ENCODE measurements at regions not wholly inside any gene's neighbourhood (a gene's known extent, or its start where the extent isn't known, plus 50 kb on each side); places are given as distances from the start of the nearest gene placed in this dataset.

DNA sequence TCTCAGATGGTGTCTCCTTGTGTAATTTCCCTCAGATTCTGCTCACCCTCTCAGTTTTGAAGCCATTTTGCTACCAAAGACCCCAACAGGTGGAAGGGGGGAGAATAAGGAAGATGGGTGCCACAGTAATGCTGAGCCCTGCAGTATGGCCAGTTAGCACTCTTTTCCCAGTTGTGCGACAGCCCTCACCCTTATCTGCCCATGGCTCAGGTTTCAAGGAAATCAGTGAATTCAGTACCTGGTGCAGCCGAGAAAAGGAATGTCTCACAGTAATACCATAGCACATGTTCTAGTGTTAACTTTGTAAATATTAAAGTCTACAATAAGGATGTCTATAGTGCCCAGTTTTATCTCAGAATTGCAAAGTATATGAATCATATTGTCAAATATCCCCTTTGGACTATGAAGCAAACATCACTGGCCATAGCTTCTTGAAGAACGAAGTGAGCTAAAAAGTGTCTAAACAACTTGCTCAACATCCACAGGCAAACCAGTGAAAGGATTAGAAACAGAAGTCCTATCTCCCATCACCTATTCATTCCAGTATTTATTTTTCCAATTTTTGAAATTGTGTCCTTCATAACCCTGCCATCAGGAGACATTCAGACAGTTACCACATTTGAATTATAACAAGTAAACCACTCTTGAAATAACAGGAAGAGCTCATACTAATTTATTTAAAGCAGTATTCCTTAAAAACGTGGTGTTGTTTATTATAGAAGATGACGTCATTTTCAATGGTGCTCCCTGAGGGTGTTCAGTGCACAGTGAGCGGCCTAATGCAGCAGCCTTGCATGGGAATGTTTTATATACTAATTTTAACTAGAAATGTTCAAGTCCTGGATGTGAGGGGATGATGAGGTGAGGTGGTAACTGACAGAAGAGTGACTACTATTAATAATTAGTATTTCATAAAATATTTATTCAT is 366.2 kb downstream of the TFAP2A start:
- DNase-seq (ENCODE audit: low read depth), result no peak

GRCh38 chr6:10042280-10042679 is 372.6 kb downstream of the TFAP2A start:
- DNase-seq (ENCODE audit: low read depth), result no peak

DNA sequence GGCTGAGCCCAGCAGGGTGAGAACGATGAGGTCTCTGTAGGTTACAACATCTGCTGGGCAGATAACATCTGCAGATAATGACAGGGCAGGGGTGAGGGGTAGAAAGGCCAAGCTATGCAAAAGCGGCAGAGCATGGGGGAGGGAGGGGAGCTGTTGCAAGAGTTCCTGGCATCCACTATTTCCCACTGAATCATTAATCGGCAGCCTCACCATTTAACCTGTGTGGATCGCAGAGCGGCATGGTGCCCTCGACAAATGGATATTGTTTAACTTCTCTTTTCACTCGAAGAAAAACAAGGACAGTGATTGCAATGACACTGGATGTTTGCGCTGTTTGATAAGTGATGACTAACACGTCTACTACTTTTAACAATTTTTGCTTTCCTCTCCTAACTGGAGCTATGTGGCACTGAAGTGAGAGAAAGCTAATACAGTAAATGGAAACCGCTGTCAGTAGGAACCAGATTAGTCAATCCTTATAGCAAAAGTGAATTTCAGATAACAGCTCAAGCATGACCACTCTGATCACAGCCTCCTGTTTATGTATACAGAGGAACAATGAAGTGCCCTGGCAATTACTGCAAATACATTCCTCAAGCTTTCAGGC is 381.5 kb downstream of the TFAP2A start:
- DNase-seq (ENCODE audit: low read depth), result no peak

DNA sequence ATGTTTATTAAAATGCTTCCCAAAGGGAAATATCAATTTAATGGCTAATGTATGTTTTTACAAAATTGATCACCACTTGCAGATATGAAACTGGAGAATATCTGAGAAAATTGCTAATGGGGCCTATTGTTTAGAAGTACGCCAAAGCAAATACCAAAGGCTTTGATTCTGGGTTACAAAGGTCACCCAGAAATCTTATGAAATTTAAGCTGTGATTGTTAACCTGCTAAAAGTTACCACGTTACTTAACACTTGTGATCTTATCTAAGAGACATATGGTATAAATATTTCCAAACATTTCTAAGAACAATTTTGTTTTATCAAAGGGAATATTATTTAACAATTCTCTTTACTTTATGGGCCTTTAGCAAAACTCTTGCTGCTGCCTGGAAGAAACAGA is 383.3 kb downstream of the TFAP2A start:
- no peak for DNase-seq (ENCODE audit: low read depth)

DNA sequence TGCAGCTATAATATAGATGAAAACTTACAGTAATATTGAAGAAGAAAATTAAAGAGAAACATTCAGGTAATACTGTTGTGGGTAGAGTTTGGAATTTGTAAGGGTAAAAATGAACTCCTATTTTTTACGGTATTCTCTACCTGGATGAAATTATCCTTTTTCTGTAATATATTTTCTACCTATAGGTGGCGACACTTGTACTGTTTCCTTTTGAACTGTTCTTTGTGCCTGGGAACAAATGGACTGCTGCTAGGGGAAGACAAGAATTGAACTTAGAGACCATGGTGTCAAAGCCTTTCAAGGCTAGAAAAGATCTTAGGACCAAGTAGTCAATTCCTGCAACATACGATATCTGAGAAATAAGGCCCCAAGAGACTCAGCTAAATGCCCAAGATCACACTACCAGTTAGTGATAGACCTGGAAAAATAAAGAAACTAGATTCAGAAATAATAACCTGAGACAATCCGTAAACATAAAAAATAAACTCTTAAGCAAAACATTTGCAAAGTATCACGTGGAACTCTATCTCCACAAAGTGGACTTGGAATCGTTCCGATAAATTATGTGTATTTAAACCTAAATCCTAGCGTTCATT is 383.8 kb downstream of the TFAP2A start:
- no peak for DNase-seq (ENCODE audit: low read depth)

DNA sequence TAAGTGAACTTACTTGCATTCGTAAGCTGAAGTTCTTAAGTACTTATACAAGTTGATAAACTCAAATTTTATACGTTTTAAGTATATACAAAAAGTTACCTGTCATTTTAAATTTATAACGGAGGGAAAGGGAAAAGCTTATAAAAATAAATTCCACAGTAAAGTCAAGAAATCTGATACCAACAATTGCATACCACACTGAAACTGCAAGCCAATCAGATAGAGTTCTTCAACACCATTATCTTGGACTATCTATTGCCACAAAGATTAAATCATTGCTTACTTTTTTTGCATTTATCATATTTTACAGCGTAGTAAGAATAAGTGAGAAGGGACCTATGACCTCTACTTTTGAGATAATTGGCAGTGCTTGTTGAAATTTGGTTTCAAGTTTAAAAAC is 386.7 kb downstream of the TFAP2A start:
- no peak for DNase-seq (ENCODE audit: low read depth)

DNA sequence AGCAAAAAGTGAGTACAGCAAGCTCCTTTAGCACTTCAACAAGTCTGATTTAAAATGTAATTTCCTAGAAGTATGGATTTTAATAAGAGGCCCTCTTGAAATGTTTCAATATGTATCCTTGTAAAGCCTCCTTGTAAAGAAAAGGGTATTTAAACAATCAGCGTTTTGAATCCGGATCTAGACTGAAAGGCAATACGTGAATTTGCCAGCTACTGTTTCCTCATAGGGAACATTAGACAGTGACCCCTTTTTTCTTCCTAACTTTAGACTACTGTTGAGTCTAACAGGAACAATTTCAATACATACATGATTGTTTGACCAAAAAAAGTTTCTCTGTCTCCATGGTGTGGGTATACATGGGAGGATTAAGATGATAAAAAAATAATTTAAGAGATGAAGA is 395.0 kb downstream of the TFAP2A start:
- no peak for DNase-seq (ENCODE audit: low read depth)

DNA sequence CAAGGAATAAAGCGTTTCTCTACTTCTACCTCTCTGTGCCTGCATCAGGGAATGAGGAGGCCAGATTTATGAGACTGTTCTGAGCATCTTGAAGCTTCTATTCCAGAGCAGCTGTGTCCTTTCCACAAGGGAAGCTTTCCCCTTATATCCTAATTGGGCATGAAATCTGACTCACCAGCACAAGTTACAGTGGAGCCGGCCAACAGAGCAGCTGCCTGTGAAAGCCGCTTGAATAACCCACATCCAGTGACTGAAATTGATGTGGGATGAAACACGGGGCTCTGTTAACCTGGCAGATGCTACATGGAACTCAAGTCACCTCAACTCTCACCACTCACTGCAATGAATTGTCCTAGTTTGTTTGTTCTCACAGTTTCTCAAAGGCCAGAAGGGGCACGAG is 400.3 kb downstream of the TFAP2A start:
- DNase-seq (ENCODE audit: low read depth), result no peak

GRCh38 chr6:10000551-10000950 is 414.3 kb downstream of the TFAP2A start:
- DNase-seq (ENCODE audit: low read depth), result no peak

- no peak for DNase-seq (ENCODE audit: low read depth)
Observed at GRCh38 chr6:9999796-10000195, 415.1 kb downstream of the TFAP2A start.

DNA sequence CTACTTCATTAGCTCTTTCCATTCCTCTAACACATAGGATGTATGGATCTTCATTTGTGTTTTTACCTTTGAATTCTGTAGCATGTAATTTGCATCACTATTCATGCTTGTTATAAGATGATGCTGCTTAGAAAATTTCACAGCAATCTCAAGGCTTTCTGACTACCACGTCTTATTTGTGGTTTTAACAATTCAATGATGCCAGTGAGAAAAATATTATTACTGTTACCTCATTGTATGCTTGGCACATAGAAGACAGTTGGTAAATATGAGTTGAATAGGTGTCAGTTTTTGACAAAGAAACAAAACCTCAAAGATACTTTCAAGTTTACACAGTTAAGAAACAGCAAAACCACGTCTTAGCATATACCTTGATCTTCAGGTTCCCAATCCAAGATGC is 428.6 kb downstream of the TFAP2A start:
- DNase-seq (ENCODE audit: low read depth), result no peak

GRCh38 chr6:9985481-9985880 is 429.4 kb downstream of the TFAP2A start:
- DNase-seq (ENCODE audit: low read depth), result no peak

GRCh38 chr6:9984607-9985006 is 430.3 kb downstream of the TFAP2A start:
- DNase-seq (ENCODE audit: low read depth), result no peak

GRCh38 chr6:9983168-9983567 is 431.7 kb downstream of the TFAP2A start:
- DNase-seq (ENCODE audit: low read depth), result no peak

- DNase-seq (ENCODE audit: low read depth), result no peak
Observed at GRCh38 chr6:9982215-9982614, 432.7 kb downstream of the TFAP2A start.

DNA sequence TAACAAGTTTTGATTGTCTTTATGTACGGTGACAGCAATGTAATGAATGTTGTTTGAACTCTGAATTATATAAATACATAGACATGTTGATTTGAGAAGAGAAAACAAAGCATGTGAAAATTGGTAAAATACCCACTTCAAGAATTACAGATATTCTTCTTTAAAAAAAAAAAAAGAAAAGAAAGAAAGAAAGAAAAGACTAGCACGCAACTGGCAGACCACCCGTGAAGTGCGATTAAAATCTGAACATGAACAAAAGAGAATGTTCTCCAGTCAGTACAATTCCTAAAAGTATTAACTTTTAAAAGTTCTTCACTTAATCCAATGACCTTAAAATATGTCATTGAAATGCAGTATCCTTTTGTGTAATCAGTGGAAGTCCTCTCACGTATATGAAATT is 434.9 kb downstream of the TFAP2A start:
- DNase-seq (ENCODE audit: low read depth), result no peak

DNA sequence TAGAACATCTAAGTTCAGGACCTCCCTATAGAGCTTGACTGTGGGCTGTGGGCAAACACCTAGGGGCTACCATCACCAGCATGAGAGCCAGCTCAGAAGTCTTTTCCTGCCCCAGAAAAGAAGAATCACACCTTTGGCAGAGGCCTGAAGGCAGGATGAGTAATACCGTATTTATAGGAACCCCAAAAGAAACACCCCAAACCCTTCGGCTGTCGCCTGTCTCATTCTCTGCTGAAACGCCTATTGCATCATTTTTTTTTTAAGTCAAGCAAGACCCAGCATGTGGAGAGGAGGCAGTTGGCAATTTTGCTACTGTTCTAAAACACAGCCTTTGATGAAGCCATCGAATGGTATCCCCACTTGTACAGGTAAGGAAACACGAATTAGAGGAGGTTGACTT is 436.4 kb downstream of the TFAP2A start:
- no peak for DNase-seq (ENCODE audit: low read depth)

- DNase-seq (ENCODE audit: low read depth), result no peak
Observed at GRCh38 chr6:9977411-9977810, 437.5 kb downstream of the TFAP2A start.

GRCh38 chr6:9961646-9962045 is 453.2 kb downstream of the TFAP2A start:
- no peak for DNase-seq (ENCODE audit: low read depth)

DNA sequence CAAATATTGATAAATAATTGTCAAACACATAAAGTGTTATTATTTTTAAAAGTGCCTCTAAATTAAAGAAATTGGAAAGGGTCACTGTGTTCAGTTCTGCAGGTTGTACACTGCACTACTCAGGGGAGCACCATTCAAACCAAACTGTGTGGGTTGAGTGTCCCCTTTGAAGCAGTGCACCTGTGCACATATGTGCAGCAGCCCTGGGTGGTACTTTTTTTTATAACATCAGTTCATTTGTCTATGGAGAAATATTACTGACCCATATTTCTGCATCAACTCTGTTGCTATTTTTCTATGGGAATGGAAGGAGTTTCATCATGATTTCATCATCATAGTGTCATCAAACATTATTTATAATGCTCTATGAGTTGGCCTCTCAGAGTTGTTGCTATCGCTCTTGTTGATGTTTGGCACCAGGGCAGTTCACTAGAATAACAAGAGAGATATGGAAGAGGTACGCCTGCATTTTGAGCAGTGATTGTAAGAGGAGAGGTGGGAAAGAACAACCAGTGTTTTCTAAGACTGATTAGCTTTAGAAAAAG is 457.6 kb downstream of the TFAP2A start:
- DNase-seq (ENCODE audit: low read depth), result no peak

DNA sequence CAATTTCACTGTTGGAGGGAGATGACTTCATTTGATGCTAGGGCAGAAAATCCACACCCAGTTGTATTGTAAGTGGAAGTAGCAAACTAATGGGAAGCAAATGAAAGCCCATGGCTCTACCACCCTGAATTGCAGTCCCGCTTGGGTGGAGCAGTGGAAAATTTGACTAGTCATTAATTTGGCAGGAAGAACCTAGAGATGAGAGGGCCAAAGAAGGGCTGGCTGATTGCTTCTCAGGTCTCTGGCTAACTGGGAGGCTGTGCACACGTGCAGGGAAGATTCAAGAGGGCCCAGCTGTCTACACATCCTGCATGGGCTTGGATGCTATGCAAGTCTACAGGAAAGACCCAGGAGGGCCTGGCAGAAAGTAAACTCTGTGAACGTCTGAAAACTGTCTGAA is 466.2 kb downstream of the TFAP2A start:
- DNase-seq (ENCODE audit: low read depth), result no peak

DNA sequence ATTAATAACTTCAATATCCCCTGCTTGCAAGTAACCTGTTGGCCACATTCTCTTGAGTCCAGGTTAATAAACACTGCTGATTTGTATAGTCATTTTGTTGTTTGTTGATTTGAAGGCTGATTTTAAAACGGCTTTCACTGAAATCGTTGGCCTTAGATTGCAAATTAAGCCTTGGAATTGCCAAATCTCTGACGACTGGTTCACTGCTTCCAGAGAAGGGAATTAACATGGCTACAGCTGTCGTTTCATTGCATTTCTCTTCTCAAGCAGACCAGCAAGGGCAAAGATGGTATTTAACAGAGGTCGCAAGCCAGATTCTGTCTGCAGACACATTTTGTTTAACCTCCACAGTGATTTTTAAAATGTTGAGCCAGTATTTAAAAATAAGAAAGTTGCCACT is 470.9 kb downstream of the TFAP2A start:
- no peak for DNase-seq (ENCODE audit: low read depth)

- no peak for DNase-seq (ENCODE audit: low read depth)
Observed at GRCh38 chr6:9943026-9943425, 471.8 kb downstream of the TFAP2A start.

Measured in stimulated activated CD8-positive, alpha-beta memory T cell treated with anti-CD3 and anti-CD28 coated beads, Interleukin-12 subunit alpha, Interleukin-12 subunit beta, amount 100 ng/mL, for 4 hours (primary cell).